ENCODE measurements at regions not wholly inside any gene's neighbourhood (a gene's known extent, or its start where the extent isn't known, plus 50 kb on each side); places are given as distances from the start of the nearest gene placed in this dataset.

DNA sequence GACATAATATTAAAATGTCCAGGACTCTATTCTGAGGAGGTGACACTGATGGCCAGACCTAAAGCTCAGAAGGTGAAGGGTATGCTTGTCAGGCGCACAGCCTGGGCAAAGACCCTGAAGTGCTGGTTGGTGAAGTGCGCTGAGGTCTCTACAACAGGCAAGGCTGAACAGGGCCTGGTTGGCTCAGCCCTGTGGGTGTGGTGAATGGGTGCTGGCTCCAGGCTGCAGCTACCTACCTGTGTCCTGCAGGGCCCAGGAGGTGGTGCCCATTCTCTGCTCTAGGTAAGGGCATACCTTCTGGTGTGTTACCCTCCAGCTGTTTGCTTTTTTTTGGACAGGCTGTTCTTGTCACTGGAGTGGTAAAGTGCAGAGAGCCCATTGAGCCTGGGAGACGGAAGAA is 85.1 kb downstream of the RAMP3 start:
- POLR2A ChIA-PET = no interaction called here
- H3K4me1 Mint-ChIP-seq (ENCODE audit: low read depth, unreplicated experiment) = no peaks in the 10 kb centered on the region
- Histone ChIP-seq H3K4me3 (ENCODE audit: low read depth, low read length) (no peak overlapping the region), H3K27me3 (replicated peaks; ENCODE audit: control insufficient read depth, insufficient read depth, low read length) (peaks cover 4% of the 10 kb centered on the region), H3K9me3 (no peaks in the 10 kb centered on the region), H3K36me3 (ENCODE audit: control insufficient read depth, insufficient read depth, low read length) (no peaks in the 10 kb centered on the region), H3K4me1 (no peaks in the 10 kb centered on the region)
- TF ChIP-seq, protein P1, sequence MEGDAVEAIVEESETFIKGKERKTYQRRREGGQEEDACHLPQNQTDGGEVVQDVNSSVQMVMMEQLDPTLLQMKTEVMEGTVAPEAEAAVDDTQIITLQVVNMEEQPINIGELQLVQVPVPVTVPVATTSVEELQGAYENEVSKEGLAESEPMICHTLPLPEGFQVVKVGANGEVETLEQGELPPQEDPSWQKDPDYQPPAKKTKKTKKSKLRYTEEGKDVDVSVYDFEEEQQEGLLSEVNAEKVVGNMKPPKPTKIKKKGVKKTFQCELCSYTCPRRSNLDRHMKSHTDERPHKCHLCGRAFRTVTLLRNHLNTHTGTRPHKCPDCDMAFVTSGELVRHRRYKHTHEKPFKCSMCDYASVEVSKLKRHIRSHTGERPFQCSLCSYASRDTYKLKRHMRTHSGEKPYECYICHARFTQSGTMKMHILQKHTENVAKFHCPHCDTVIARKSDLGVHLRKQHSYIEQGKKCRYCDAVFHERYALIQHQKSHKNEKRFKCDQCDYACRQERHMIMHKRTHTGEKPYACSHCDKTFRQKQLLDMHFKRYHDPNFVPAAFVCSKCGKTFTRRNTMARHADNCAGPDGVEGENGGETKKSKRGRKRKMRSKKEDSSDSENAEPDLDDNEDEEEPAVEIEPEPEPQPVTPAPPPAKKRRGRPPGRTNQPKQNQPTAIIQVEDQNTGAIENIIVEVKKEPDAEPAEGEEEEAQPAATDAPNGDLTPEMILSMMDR (IDR thresholded peaks at IDR 0.05; ENCODE audit: insufficient read depth in 1 of 2, low read depth in 1 of 2, low read length in 1 of 2, severe bottlenecking in 1 of 2, unreplicated experiment in 1 of 2) = no peak
- H3K36me3 Mint-ChIP-seq (ENCODE audit: insufficient read depth, unreplicated experiment) = no peaks in the 10 kb centered on the region
- BruUV-seq (replicated peaks) = no TSS peak
- no peak overlapping the region for H3K27ac Mint-ChIP-seq (ENCODE audit: unreplicated experiment)
- CTCF ChIA-PET = no interaction called here
- no peak overlapping the region for H3K4me3 Mint-ChIP-seq (ENCODE audit: unreplicated experiment)
- intact Hi-C loops (cut with micrococcal nuclease; ENCODE audit: unreplicated experiment) = no loop called here
- no peak for DNase-seq
- peaks cover 11% of the 10 kb centered on the region for H3K9me3 Mint-ChIP-seq (ENCODE audit: unreplicated experiment)
- peaks cover 33% of the 10 kb centered on the region for H3K27me3 Mint-ChIP-seq (ENCODE audit: insufficient read depth, unreplicated experiment)

DNA sequence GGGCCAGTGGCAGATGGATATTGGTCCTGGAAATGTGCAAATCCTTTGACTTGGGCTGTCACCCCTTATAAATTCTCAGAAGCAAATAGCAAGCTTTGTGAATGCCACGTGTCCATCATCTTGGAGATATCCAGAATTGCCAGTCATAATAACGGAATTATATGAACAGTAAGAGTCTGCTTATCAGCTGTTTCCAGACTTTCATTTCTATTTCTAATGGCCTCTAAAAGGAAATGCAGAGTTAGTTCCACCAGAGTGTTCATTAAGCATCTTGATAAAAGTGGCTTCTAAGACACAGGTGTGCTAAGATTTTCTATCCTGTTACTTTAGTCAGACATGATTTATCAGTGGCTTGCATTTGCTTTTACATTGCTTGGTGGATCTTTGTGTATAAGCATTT is 87.4 kb downstream of the RAMP3 start:
- no peak overlapping the region for H3K4me3 Mint-ChIP-seq (ENCODE audit: unreplicated experiment)
- Histone ChIP-seq H3K36me3 (ENCODE audit: control insufficient read depth, insufficient read depth, low read length) (no peaks in the 10 kb centered on the region), H3K4me1 (no peaks in the 10 kb centered on the region), H3K9me3 (no peaks in the 10 kb centered on the region), H3K27me3 (replicated peaks; ENCODE audit: control insufficient read depth, insufficient read depth, low read length) (peaks cover 3% of the 10 kb centered on the region), H3K4me3 (ENCODE audit: low read depth, low read length) (no peak overlapping the region)
- TF ChIP-seq, protein P1 (IDR thresholded peaks at IDR 0.05; ENCODE audit: insufficient read depth in 1 of 2, low read depth in 1 of 2, low read length in 1 of 2, severe bottlenecking in 1 of 2, unreplicated experiment in 1 of 2) = no peak
- H3K9me3 Mint-ChIP-seq (ENCODE audit: unreplicated experiment) = peaks cover 13% of the 10 kb centered on the region
- no peaks in the 10 kb centered on the region for H3K36me3 Mint-ChIP-seq (ENCODE audit: insufficient read depth, unreplicated experiment)
- no peak for DNase-seq
- H3K27ac Mint-ChIP-seq (ENCODE audit: unreplicated experiment) = no peak overlapping the region
- intact Hi-C loops (cut with micrococcal nuclease; ENCODE audit: unreplicated experiment) = no loop called here
- H3K27me3 Mint-ChIP-seq (ENCODE audit: insufficient read depth, unreplicated experiment) = peaks cover 26% of the 10 kb centered on the region
- CTCF ChIA-PET = no interaction called here
- BruUV-seq (replicated peaks) = no TSS peak
- POLR2A ChIA-PET = no interaction called here
- H3K4me1 Mint-ChIP-seq (ENCODE audit: low read depth, unreplicated experiment) = no peaks in the 10 kb centered on the region

- no peaks in the 10 kb centered on the region for H3K27me3 ChIP-seq (replicated peaks; ENCODE audit: control insufficient read depth, insufficient read depth, low read length)
- no peaks in the 10 kb centered on the region for H3K9me3 ChIP-seq
- H3K27ac Mint-ChIP-seq (ENCODE audit: unreplicated experiment) = no peak overlapping the region
- no TSS peak for BruUV-seq (replicated peaks)
- no peaks in the 10 kb centered on the region for H3K4me1 ChIP-seq
- H3K4me3 Mint-ChIP-seq (ENCODE audit: unreplicated experiment) = no peak overlapping the region
- ChIA-PET POLR2A (no interaction called here), CTCF (no interaction called here)
- H3K27me3 Mint-ChIP-seq (ENCODE audit: insufficient read depth, unreplicated experiment) = peaks cover 24% of the 10 kb centered on the region
- peaks cover 13% of the 10 kb centered on the region for H3K9me3 Mint-ChIP-seq (ENCODE audit: unreplicated experiment)
- no peaks in the 10 kb centered on the region for H3K36me3 Mint-ChIP-seq (ENCODE audit: insufficient read depth, unreplicated experiment)
- H3K4me3 ChIP-seq (ENCODE audit: low read depth, low read length) = no peak overlapping the region
- TF ChIP-seq, protein P1 (IDR thresholded peaks at IDR 0.05; ENCODE audit: insufficient read depth in 1 of 2, low read depth in 1 of 2, low read length in 1 of 2, severe bottlenecking in 1 of 2, unreplicated experiment in 1 of 2) = no peak
- no peaks in the 10 kb centered on the region for H3K4me1 Mint-ChIP-seq (ENCODE audit: low read depth, unreplicated experiment)
- intact Hi-C loops (cut with micrococcal nuclease; ENCODE audit: unreplicated experiment) = no loop called here
- H3K36me3 ChIP-seq (ENCODE audit: control insufficient read depth, insufficient read depth, low read length) = no peaks in the 10 kb centered on the region
- DNase-seq = no peak
Measured at GRCh38 chr7:45246339-45246738, 88.7 kb downstream of the RAMP3 start.

All from Caco-2 (cell line).